OCI-LY3 (cell line): ENCODE measurements at regions not wholly inside any gene's neighbourhood (a gene's known extent, or its start where the extent isn't known, plus 50 kb on each side); places are given as distances from the start of the nearest gene placed in this dataset.

Experiments
- H2AFZ ChIP-seq: fragments of 200-600, 300-600 bp; shearing (Covaris generic); 2 replicates; pipeline ENCODE4 v1.6.0; 2014; ENCODE audit warnings: antibody characterized with exemption, low read depth, low read length
- H3K27ac ChIP-seq: fragments of 200-600, 300-600 bp; sonication (generic); 2 replicates; pipeline ENCODE4 v1.5.1; 2014; ENCODE audit warnings: mild to moderate bottlenecking, low read length, moderate library complexity, mixed read lengths
- H3K27me3 ChIP-seq: fragments of 200-600, 300-600 bp; sonication (generic); 2 replicates; pipeline ENCODE4 v1.6.1; 2014; ENCODE audit warnings: low read depth, low read length, mixed read lengths
- H3K36me3 ChIP-seq: fragments of 200-600, 300-600 bp; sonication (generic); replicated peaks from 2 replicates; pipeline ENCODE3; 2014; ENCODE audit warnings: low read depth, low read length, mixed read lengths
- H3K4me1 ChIP-seq: fragments of 300-600, 200-600 bp; sonication (generic); 2 replicates; pipeline ENCODE4 v1.6.1; 2014; ENCODE audit warnings: low read length, mixed read lengths
- H3K4me2 ChIP-seq: fragments of 200-600, 300-600 bp; sonication (generic); 2 replicates; pipeline ENCODE4 v1.6.1; 2014; ENCODE audit warnings: low read length, mixed read lengths
- H3K4me3 ChIP-seq: fragments of 300-600, 200-600 bp; sonication (generic); 2 replicates; pipeline ENCODE4 v1.5.1; 2014; ENCODE audit warnings: antibody characterized with exemption, mild to moderate bottlenecking, low read length, moderate library complexity
- H3K79me2 ChIP-seq: fragments of 300-600, 200-600 bp; shearing (Covaris generic); 2 replicates; pipeline ENCODE4 v1.6.1; 2014; ENCODE audit warnings: mild to moderate bottlenecking, low read length, mixed read lengths
- H3K9ac ChIP-seq: fragments of 300-600, 200-600 bp; shearing (Covaris generic); 2 replicates; pipeline ENCODE4 v1.6.0; 2014; ENCODE audit warnings: mild to moderate bottlenecking, low read length, moderate library complexity
- H3K9me3 ChIP-seq: fragments of 200-600, 300-600 bp; shearing (Covaris generic); 2 replicates; pipeline ENCODE4 v1.6.1; 2014; ENCODE audit warnings: low read length, mixed read lengths; ENCODE audit not compliant: insufficient read depth
- H4K20me1 ChIP-seq: fragments of 200-600, 300-600 bp; sonication (generic); 2 replicates; pipeline ENCODE4 v1.6.1; 2016; ENCODE audit warnings: low read length, mixed read lengths; ENCODE audit not compliant: insufficient read depth
- EZH2phosphoT487 ChIP-seq: fragments of 200-600 bp; shearing (Covaris generic); IDR thresholded peaks from 2 replicates; pipeline ENCODE4 v1.6.1; 2018; ENCODE audit warnings: antibody characterized with exemption, mixed run types, low read depth
- TF ChIP-seq, protein P1 (sequence below): fragments of 200-600, 300-600 bp; sonication (generic); IDR thresholded peaks from 2 replicates; pipeline ENCODE4 v1.5.1; 2014; ENCODE audit warnings: antibody characterized with exemption, low read length, low read depth

DNA sequence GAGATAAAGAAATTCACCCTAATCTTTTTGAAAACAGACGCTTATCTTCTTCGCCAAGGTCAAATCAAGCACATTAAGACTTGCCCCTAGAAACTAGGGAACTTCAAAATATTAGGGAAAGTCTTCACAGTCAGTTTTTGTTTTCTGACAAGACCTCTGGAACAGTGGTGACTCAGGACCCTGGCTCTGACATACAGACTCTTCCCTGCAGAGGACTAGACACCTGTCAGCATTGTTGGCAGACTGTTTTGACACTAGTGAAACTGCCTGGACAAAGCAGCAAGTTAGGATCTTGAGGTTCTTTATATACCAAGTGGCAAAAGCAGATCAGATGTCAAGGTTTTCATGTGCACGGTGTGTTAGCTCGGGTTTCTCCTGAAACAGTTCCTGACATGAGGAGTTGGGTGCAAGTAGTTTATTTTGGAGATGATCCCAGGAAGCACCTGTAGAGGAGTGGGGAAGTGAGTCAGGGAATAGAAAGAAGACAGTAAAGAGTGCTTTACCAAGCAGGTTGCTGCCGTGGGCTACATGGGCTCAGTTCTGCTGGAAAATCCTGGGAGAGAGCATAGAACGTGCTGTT is 182.0 kb upstream of the IRX5 start:
- no peaks in the 10 kb centered on the region for H3K9me3 ChIP-seq
- TF ChIP-seq, protein P1, sequence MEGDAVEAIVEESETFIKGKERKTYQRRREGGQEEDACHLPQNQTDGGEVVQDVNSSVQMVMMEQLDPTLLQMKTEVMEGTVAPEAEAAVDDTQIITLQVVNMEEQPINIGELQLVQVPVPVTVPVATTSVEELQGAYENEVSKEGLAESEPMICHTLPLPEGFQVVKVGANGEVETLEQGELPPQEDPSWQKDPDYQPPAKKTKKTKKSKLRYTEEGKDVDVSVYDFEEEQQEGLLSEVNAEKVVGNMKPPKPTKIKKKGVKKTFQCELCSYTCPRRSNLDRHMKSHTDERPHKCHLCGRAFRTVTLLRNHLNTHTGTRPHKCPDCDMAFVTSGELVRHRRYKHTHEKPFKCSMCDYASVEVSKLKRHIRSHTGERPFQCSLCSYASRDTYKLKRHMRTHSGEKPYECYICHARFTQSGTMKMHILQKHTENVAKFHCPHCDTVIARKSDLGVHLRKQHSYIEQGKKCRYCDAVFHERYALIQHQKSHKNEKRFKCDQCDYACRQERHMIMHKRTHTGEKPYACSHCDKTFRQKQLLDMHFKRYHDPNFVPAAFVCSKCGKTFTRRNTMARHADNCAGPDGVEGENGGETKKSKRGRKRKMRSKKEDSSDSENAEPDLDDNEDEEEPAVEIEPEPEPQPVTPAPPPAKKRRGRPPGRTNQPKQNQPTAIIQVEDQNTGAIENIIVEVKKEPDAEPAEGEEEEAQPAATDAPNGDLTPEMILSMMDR = no peak
- no peak for TF ChIP-seq EZH2phosphoT487
- no peak overlapping the region for H3K9ac ChIP-seq
- no peak overlapping the region for H2AFZ ChIP-seq
- no peak overlapping the region for H3K4me2 ChIP-seq
- no peaks in the 10 kb centered on the region for H3K27me3 ChIP-seq
- no peaks in the 10 kb centered on the region for H3K79me2 ChIP-seq
- H3K4me3 ChIP-seq = no peak overlapping the region
- H3K36me3 ChIP-seq = no peaks in the 10 kb centered on the region
- no peaks in the 10 kb centered on the region for H3K4me1 ChIP-seq
- H4K20me1 ChIP-seq = no peaks in the 10 kb centered on the region
- H3K27ac ChIP-seq = no peak overlapping the region

DNA sequence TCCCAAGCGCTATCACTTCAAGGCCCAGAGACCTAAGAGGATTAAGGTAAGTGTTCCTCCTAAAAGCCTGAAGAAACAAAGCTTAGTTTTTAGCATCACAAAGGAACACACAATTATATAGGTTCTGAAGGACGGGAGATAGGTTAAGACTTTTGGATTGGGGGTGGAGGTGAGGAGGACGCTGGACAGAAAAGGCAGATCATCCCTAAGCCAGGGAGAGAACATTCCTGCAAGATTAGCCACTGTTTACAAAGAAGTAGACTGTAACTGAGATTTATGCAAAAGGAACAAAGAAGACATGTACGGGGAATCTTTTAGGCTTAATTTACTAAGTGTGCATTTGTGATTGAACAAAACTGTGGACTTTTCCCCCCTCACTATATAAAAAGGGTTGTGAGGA is 184.1 kb upstream of the IRX5 start:
- H3K4me1 ChIP-seq = no peaks in the 10 kb centered on the region
- H2AFZ ChIP-seq = no peak overlapping the region
- H3K79me2 ChIP-seq = no peaks in the 10 kb centered on the region
- no peaks in the 10 kb centered on the region for H4K20me1 ChIP-seq
- no peak overlapping the region for H3K4me2 ChIP-seq
- no peak overlapping the region for H3K4me3 ChIP-seq
- no peaks in the 10 kb centered on the region for H3K36me3 ChIP-seq
- TF ChIP-seq EZH2phosphoT487 = no peak
- TF ChIP-seq, protein P1 = no peak
- no peaks in the 10 kb centered on the region for H3K9me3 ChIP-seq
- H3K9ac ChIP-seq = no peak overlapping the region
- H3K27ac ChIP-seq = no peak overlapping the region
- H3K27me3 ChIP-seq = no peaks in the 10 kb centered on the region

DNA sequence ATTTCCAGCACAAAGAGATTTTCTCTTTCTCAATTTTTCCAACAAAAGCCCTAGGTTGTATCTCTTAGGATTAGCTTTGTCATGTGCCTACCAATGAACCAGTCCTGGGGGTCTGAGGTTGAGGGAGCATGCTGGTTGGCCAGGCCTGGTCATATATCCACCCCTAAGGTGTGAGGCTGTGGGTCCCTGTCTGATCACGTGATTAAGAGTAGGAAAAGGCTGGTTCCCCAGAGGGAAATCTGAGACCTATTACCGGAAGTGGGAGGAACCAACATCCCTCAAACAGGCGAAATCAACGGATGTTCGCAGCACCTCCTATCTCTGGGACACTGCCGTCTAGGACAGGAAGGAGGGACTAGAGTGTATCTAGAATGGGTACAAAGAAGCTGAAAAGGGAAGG is 185.7 kb upstream of the IRX5 start:
- Histone ChIP-seq H3K9me3 (no peaks in the 10 kb centered on the region), H2AFZ (no peak overlapping the region), H3K27ac (no peak overlapping the region), H4K20me1 (no peaks in the 10 kb centered on the region), H3K9ac (no peak overlapping the region), H3K4me1 (no peaks in the 10 kb centered on the region), H3K4me3 (no peak overlapping the region), H3K27me3 (no peaks in the 10 kb centered on the region), H3K79me2 (no peaks in the 10 kb centered on the region), H3K36me3 (no peaks in the 10 kb centered on the region), H3K4me2 (no peak overlapping the region)
- TF ChIP-seq, protein P1 = no peak
- TF ChIP-seq EZH2phosphoT487 = no peak

DNA sequence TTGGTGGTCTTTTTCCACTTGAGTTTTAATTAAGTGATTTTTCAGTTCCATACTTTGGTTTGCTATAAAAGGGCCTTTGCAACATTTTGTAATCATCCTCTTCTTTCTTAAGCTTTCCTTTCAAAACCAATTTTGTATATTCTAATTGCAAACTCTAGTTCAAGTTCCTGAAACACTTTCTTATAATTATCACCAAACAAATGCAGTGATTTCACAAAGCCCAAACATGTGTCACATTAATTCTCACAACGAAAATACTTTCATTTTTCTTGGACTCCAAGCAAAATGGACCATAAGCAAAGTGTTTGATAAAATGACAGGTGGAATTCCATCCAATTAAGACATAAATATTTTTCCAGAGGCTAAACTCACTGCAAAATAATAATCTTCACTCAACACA is 188.2 kb upstream of the IRX5 start:
- H3K9me3 ChIP-seq = no peaks in the 10 kb centered on the region
- H3K27ac ChIP-seq = no peak overlapping the region
- H3K79me2 ChIP-seq = no peaks in the 10 kb centered on the region
- no peak overlapping the region for H3K9ac ChIP-seq
- TF ChIP-seq, protein P1 = no peak
- TF ChIP-seq EZH2phosphoT487 = no peak
- no peaks in the 10 kb centered on the region for H3K4me1 ChIP-seq
- H3K36me3 ChIP-seq = no peaks in the 10 kb centered on the region
- H3K27me3 ChIP-seq = no peaks in the 10 kb centered on the region
- no peak overlapping the region for H3K4me3 ChIP-seq
- H4K20me1 ChIP-seq = no peaks in the 10 kb centered on the region
- no peak overlapping the region for H2AFZ ChIP-seq
- no peak overlapping the region for H3K4me2 ChIP-seq
